ENCODE measurements at regions not wholly inside any gene's neighbourhood (a gene's known extent, or its start where the extent isn't known, plus 50 kb on each side); places are given as distances from the start of the nearest gene placed in this dataset.

DNA sequence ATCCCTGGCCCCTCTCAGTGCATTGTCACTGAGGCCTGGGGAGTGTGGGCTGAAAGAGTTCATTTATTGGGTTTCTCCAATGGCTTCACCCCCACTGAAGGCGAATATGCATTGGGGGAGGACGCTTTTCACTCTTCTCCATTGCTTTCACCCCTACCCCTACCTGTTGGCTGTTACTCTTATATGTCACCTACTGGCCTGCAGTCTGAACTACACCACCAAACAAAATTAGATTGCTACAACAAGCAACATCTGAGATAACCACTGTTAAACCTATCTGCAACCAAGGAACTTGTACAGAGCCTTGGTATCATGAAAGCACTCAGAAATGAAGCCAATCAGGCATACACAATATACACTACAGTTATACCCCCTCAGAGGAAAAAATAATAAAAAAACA lies 203.7 kb downstream of the REEP3 start:
- peaks cover 21% of the 10 kb centered on the region for H3K4me1 ChIP-seq (ENCODE audit: insufficient read depth, low read length, poor library complexity, severe bottlenecking)
- intact Hi-C loops (cut with micrococcal nuclease; ENCODE audit: unreplicated experiment) = loop anchor here (5.0 kb wide), 2 partner anchors 37 to 508 kb away; no protein-coding TSS in a partner anchor
- no peak for DNase-seq (ENCODE audit: low spot score)
- ChIA-PET POLR2A (ENCODE audit: low non-redundant PET) (no interaction called here), CTCF (no interaction called here)
- H3K27me3 ChIP-seq (replicated peaks; ENCODE audit: insufficient read depth, low read depth, low read length, poor library complexity) = no peaks in the 10 kb centered on the region
- no TSS peak for BruUV-seq (replicated peaks)
- TF ChIP-seq EZH2 (IDR thresholded peaks at IDR 0.05; ENCODE audit: borderline replicate concordance, low read depth, low read length, poor library complexity, severe bottlenecking) = no peak
- TF ChIP-seq, protein P1, sequence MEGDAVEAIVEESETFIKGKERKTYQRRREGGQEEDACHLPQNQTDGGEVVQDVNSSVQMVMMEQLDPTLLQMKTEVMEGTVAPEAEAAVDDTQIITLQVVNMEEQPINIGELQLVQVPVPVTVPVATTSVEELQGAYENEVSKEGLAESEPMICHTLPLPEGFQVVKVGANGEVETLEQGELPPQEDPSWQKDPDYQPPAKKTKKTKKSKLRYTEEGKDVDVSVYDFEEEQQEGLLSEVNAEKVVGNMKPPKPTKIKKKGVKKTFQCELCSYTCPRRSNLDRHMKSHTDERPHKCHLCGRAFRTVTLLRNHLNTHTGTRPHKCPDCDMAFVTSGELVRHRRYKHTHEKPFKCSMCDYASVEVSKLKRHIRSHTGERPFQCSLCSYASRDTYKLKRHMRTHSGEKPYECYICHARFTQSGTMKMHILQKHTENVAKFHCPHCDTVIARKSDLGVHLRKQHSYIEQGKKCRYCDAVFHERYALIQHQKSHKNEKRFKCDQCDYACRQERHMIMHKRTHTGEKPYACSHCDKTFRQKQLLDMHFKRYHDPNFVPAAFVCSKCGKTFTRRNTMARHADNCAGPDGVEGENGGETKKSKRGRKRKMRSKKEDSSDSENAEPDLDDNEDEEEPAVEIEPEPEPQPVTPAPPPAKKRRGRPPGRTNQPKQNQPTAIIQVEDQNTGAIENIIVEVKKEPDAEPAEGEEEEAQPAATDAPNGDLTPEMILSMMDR (conservative IDR thresholded peaks at IDR 0.05; ENCODE audit: low read depth, low read length) = 0 out of 2 replicates have a peak, but pooled peaks have one; percentile 14
- H3K4me3 ChIP-seq (ENCODE audit: low read depth, low read length, poor library complexity, severe bottlenecking) = no peak overlapping the region
- H3K27ac ChIP-seq (ENCODE audit: low read depth, low read length, poor library complexity, severe bottlenecking) = no peak overlapping the region
- H3K9me3 ChIP-seq (ENCODE audit: low read depth, low read length, poor library complexity, severe bottlenecking) = no peaks in the 10 kb centered on the region
- H3K36me3 ChIP-seq (ENCODE audit: insufficient read depth, low read length, poor library complexity, severe bottlenecking) = no peaks in the 10 kb centered on the region

DNA sequence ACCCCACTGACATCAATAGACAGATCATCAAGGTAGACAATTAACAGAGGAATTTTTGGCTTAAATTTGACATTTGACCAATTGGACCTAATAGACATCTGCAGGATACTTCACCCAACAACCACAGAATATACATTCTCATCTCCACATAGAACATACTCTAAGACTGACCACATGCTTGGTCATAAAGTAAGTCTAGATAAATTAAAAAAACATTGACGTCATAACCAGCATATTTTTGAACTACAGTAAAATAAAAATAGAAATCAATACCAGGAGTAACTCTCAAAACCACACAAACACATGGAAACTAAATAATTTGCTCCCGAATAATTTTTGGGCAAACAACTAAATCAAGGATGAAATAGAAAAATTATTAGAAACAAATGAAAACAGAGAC lies 205.7 kb downstream of the REEP3 start:
- intact Hi-C loops (cut with micrococcal nuclease; ENCODE audit: unreplicated experiment) = loop anchor here (5.0 kb wide), 1 partner anchor 35 kb away; no protein-coding TSS in a partner anchor
- no peak overlapping the region for H3K27ac ChIP-seq (ENCODE audit: low read depth, low read length, poor library complexity, severe bottlenecking)
- no TSS peak for BruUV-seq (replicated peaks)
- peaks cover 9% of the 10 kb centered on the region for H3K4me1 ChIP-seq (ENCODE audit: insufficient read depth, low read length, poor library complexity, severe bottlenecking)
- no peaks in the 10 kb centered on the region for H3K36me3 ChIP-seq (ENCODE audit: insufficient read depth, low read length, poor library complexity, severe bottlenecking)
- DNase-seq (ENCODE audit: low spot score) = no peak
- H3K27me3 ChIP-seq (replicated peaks; ENCODE audit: insufficient read depth, low read depth, low read length, poor library complexity) = no peaks in the 10 kb centered on the region
- H3K4me3 ChIP-seq (ENCODE audit: low read depth, low read length, poor library complexity, severe bottlenecking) = no peak overlapping the region
- ChIA-PET POLR2A (ENCODE audit: low non-redundant PET) (no interaction called here), CTCF (no interaction called here)
- H3K9me3 ChIP-seq (ENCODE audit: low read depth, low read length, poor library complexity, severe bottlenecking) = no peaks in the 10 kb centered on the region
- TF ChIP-seq, protein P1 (conservative IDR thresholded peaks at IDR 0.05; ENCODE audit: low read depth, low read length) = no peak
- no peak for TF ChIP-seq EZH2 (IDR thresholded peaks at IDR 0.05; ENCODE audit: borderline replicate concordance, low read depth, low read length, poor library complexity, severe bottlenecking)

DNA sequence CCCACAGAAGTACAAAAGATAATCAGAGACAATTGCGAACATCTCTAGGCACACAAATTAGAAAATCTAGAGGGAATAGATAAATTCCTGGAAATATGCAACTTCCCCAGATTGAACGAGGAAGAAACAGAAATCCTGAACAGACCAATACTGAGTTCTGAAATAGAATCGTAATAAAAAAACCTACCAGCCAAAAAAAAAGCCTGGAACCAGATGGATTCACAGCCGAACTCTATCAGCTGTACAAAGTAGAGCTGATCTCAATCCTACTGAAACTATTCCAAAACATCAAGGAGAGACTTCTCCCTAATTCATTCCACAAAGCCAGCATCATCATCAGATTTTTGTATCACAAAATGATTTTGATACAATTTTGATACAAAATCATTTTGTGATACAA lies 206.4 kb downstream of the REEP3 start:
- intact Hi-C loops (cut with micrococcal nuclease; ENCODE audit: unreplicated experiment) = loop anchor here (5.0 kb wide), 1 partner anchor 35 kb away; no protein-coding TSS in a partner anchor
- DNase-seq (ENCODE audit: low spot score) = no peak
- Histone ChIP-seq H3K27me3 (replicated peaks; ENCODE audit: insufficient read depth, low read depth, low read length, poor library complexity) (no peaks in the 10 kb centered on the region), H3K4me3 (ENCODE audit: low read depth, low read length, poor library complexity, severe bottlenecking) (no peak overlapping the region), H3K9me3 (ENCODE audit: low read depth, low read length, poor library complexity, severe bottlenecking) (no peaks in the 10 kb centered on the region), H3K4me1 (ENCODE audit: insufficient read depth, low read length, poor library complexity, severe bottlenecking) (peaks cover 2% of the 10 kb centered on the region), H3K36me3 (ENCODE audit: insufficient read depth, low read length, poor library complexity, severe bottlenecking) (no peaks in the 10 kb centered on the region), H3K27ac (ENCODE audit: low read depth, low read length, poor library complexity, severe bottlenecking) (no peak overlapping the region)
- CTCF ChIA-PET = no interaction called here
- POLR2A ChIA-PET (ENCODE audit: low non-redundant PET) = no interaction called here
- TF ChIP-seq, protein P1 (conservative IDR thresholded peaks at IDR 0.05; ENCODE audit: low read depth, low read length) = no peak
- TF ChIP-seq EZH2 (IDR thresholded peaks at IDR 0.05; ENCODE audit: borderline replicate concordance, low read depth, low read length, poor library complexity, severe bottlenecking) = no peak
- no TSS peak for BruUV-seq (replicated peaks)

Data from A673 (cell line).